ENCODE measurements at regions not wholly inside any gene's neighbourhood (a gene's known extent, or its start where the extent isn't known, plus 50 kb on each side); places are given as distances from the start of the nearest gene placed in this dataset.

DNA sequence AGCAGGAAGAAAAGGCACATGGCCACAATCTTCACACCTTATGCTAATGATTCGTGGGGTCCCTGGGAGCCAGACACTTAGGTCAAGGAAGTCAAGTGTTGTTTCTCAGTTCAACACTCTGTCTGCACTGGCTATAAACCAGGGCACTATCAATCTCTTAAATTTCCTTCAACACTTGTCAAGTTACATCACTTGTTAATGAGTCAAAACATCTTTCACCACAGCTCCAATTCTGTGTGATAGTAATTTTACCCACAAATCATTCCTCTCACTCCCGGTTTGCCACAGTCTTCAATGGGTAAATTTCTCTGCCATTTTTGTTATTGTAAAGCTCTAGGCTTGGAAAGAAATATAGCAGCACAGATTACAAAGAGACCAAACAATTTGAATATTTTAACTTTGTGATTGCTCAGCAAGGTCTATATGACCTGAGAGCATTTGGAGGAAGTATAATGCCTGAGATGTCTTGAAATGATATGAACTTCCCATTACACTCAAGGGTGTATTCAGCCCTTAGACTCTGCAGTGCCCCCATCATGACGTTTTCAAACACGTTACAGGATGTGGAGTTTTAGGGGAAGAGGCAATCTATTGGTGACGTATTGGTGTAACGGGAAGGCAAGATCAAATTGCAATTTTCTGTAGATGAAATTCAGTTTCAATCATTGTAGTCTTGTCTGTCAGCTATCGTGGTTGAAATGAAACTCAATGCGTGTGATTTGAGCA is 78.7 kb downstream of the ICOS start:
- TF ChIP-seq YY1 (IDR thresholded peaks at IDR 0.05; ENCODE audit: insufficient read depth, insufficient read length) (no peak), SUZ12 (IDR thresholded peaks at IDR 0.05; ENCODE audit: extremely low read depth, insufficient read depth, insufficient read length) (no peak)

Measured in NT2/D1 (cell line).